ENCODE measurements at regions not wholly inside any gene's neighbourhood (a gene's known extent, or its start where the extent isn't known, plus 50 kb on each side); places are given as distances from the start of the nearest gene placed in this dataset.
"Not testable (repeated sequence)": the region's sequence is repeated elsewhere in the genome, so short reads cannot be mapped to it uniquely, and the experiment has no call there.

DNA sequence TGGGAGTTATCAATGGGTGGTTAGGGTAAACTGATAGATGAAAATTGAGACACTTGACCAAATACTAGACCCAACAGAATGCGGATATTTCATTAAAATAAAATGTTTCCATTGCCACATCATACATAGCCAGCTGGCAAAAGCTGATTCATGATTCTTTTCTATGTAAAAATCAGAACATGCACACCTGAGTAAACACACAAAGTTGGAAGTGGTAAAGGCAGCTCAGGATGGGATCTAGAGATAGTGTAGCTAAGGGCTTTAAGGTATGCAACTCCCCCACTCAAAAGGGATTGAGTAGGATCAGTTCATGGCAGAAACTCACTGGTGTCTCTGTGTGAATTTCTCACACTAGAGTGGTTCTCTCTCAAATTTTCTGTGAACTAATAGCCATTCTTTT, 541.1 kb upstream of the GRAMD2B start:
- DNase-seq (ENCODE audit: low spot score in 2 of 2) (no peak), ATAC-seq (replicated peaks; ENCODE audit: extremely low read depth, poor library complexity, severe bottlenecking) (no peak)
- Mint-ChIP-seq H3K9me3 (peaks cover 33% of the 10 kb centered on the region), H3K27me3 (no peaks in the 10 kb centered on the region), H3K36me3 (ENCODE audit: insufficient read depth) (peaks cover 2% of the 10 kb centered on the region), H3K4me3 (no peak overlapping the region), H3K4me1 (no peaks in the 10 kb centered on the region), H3K27ac (ENCODE audit: low read depth) (no peak overlapping the region)

DNA sequence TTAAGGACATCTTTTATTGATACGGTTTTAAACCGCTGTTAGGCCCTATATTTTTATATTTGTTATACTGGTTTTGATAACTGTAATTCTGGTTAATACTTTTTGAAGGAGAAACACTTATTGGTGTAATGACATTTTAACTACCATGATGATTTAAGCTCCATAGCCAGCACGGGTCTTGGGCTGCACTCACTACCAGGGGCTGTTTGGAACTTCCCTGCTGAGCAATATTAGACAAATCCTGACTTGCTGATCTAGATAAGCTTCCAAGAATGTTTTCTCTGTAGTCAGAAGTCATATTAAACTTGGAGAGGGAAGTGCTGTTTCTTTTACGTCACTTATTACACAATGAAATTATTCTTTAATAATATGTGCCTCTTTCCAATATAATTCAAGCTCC, 540.0 kb upstream of the GRAMD2B start:
- H3K27ac Mint-ChIP-seq (ENCODE audit: low read depth), result no peak overlapping the region
- H3K27me3 Mint-ChIP-seq, result no peaks in the 10 kb centered on the region
- DNase-seq (ENCODE audit: low spot score in 2 of 2), result no peak
- no peak for ATAC-seq (replicated peaks; ENCODE audit: extremely low read depth, poor library complexity, severe bottlenecking)
- H3K9me3 Mint-ChIP-seq, result peaks cover 35% of the 10 kb centered on the region
- no peaks in the 10 kb centered on the region for H3K4me1 Mint-ChIP-seq
- H3K36me3 Mint-ChIP-seq (ENCODE audit: insufficient read depth), result peaks cover 2% of the 10 kb centered on the region
- H3K4me3 Mint-ChIP-seq, result no peak overlapping the region

GRCh38 chr5:125888358-125888757, 534.9 kb upstream of the GRAMD2B start:
- Mint-ChIP-seq H3K9me3 (peaks cover 34% of the 10 kb centered on the region), H3K36me3 (ENCODE audit: insufficient read depth) (no peaks in the 10 kb centered on the region), H3K27ac (ENCODE audit: low read depth) (no peak overlapping the region), H3K4me3 (no peak overlapping the region), H3K27me3 (no peaks in the 10 kb centered on the region), H3K4me1 (no peaks in the 10 kb centered on the region)
- ATAC-seq (replicated peaks; ENCODE audit: extremely low read depth, poor library complexity, severe bottlenecking) (no peak), DNase-seq (ENCODE audit: low spot score in 2 of 2) (no peak)

- Mint-ChIP-seq H3K27me3 (no peaks in the 10 kb centered on the region), H3K36me3 (ENCODE audit: insufficient read depth) (no peaks in the 10 kb centered on the region), H3K27ac (ENCODE audit: low read depth) (no peak overlapping the region), H3K9me3 (peaks cover 32% of the 10 kb centered on the region), H3K4me1 (no peaks in the 10 kb centered on the region), H3K4me3 (no peak overlapping the region)
- ATAC-seq (replicated peaks; ENCODE audit: extremely low read depth, poor library complexity, severe bottlenecking) (no peak), DNase-seq (ENCODE audit: low spot score in 2 of 2) (no peak)
Observed at GRCh38 chr5:125890511-125890931, 532.7 kb upstream of the GRAMD2B start.

- no peaks in the 10 kb centered on the region for H3K36me3 Mint-ChIP-seq (ENCODE audit: insufficient read depth)
- H3K4me3 Mint-ChIP-seq, result no peak overlapping the region
- H3K27me3 Mint-ChIP-seq, result no peaks in the 10 kb centered on the region
- peaks cover 32% of the 10 kb centered on the region for H3K9me3 Mint-ChIP-seq
- DNase-seq (ENCODE audit: low spot score in 2 of 2), result no peak
- no peak overlapping the region for H3K27ac Mint-ChIP-seq (ENCODE audit: low read depth)
- no peaks in the 10 kb centered on the region for H3K4me1 Mint-ChIP-seq
- ATAC-seq (replicated peaks; ENCODE audit: extremely low read depth, poor library complexity, severe bottlenecking), result no peak
Observed at GRCh38 chr5:125891061-125891725, 532.0 kb upstream of the GRAMD2B start.

- DNase-seq (ENCODE audit: low spot score in 2 of 2), result no peak
- no peaks in the 10 kb centered on the region for H3K27me3 Mint-ChIP-seq
- no peak overlapping the region for H3K27ac Mint-ChIP-seq (ENCODE audit: low read depth)
Observed at GRCh38 chr5:125894383-125894782, 528.8 kb upstream of the GRAMD2B start.

GRCh38 chr5:125896368-125896767, 526.8 kb upstream of the GRAMD2B start:
- ATAC-seq (replicated peaks; ENCODE audit: extremely low read depth, poor library complexity, severe bottlenecking), result no peak

More at GRCh38 chr5:125894383-125894782, 528.8 kb upstream of the GRAMD2B start:
- ATAC-seq (replicated peaks; ENCODE audit: extremely low read depth, poor library complexity, severe bottlenecking), result no peak
- H3K4me3 Mint-ChIP-seq, result no peak overlapping the region
- no peaks in the 10 kb centered on the region for H3K4me1 Mint-ChIP-seq
- peaks cover 23% of the 10 kb centered on the region for H3K9me3 Mint-ChIP-seq
- no peaks in the 10 kb centered on the region for H3K36me3 Mint-ChIP-seq (ENCODE audit: insufficient read depth)

GRCh38 chr5:125897089-125897488, 526.1 kb upstream of the GRAMD2B start:
- Mint-ChIP-seq H3K36me3 (ENCODE audit: insufficient read depth) (no peaks in the 10 kb centered on the region), H3K4me3 (no peak overlapping the region), H3K27me3 (no peaks in the 10 kb centered on the region), H3K9me3 (peaks cover 28% of the 10 kb centered on the region), H3K27ac (ENCODE audit: low read depth) (no peak overlapping the region), H3K4me1 (no peaks in the 10 kb centered on the region)
- ATAC-seq (replicated peaks; ENCODE audit: extremely low read depth, poor library complexity, severe bottlenecking), result no peak
- no peak for DNase-seq (ENCODE audit: low spot score in 2 of 2)

More at GRCh38 chr5:125896368-125896767, 526.8 kb upstream of the GRAMD2B start:
- H3K27me3 Mint-ChIP-seq, result no peaks in the 10 kb centered on the region
- H3K4me1 Mint-ChIP-seq, result no peaks in the 10 kb centered on the region
- no peaks in the 10 kb centered on the region for H3K36me3 Mint-ChIP-seq (ENCODE audit: insufficient read depth)
- H3K9me3 Mint-ChIP-seq, result peaks cover 22% of the 10 kb centered on the region
- no peak overlapping the region for H3K4me3 Mint-ChIP-seq
- no peak overlapping the region for H3K27ac Mint-ChIP-seq (ENCODE audit: low read depth)
- DNase-seq (ENCODE audit: low spot score in 2 of 2), result no peak

DNA sequence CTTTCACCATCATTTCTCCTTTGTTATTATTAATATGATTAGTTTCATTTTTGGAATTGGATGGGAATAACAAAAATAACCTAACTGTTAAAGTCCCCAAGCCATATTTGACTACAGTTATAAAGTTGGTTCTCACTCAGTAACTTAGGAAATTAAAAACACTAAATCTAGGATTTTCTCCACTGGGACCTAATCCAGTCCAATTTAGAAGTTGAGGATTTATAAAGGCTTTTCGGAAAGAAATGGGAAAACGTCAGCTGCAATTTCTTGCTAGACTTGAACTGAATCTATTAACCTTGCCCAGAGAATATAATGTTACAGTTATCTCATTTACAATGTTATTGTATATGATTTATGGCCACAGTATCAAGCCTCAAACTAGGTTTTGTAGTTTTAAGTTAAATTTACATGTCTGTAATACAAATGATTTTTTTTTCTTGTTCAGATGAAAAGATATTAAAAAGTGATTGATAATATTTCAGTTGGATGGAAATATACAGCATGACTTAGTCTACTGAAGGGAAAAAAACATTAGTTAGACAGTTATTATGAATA, 524.3 kb upstream of the GRAMD2B start:
- Mint-ChIP-seq H3K9me3 (peaks cover 17% of the 10 kb centered on the region), H3K27ac (ENCODE audit: low read depth) (no peak overlapping the region), H3K36me3 (ENCODE audit: insufficient read depth) (no peaks in the 10 kb centered on the region), H3K4me3 (no peak overlapping the region), H3K4me1 (no peaks in the 10 kb centered on the region), H3K27me3 (no peaks in the 10 kb centered on the region)
- ATAC-seq (replicated peaks; ENCODE audit: extremely low read depth, poor library complexity, severe bottlenecking), result no peak
- no peak for DNase-seq (ENCODE audit: low spot score in 2 of 2)

- Mint-ChIP-seq H3K4me1 (no peaks in the 10 kb centered on the region), H3K27ac (ENCODE audit: low read depth) (no peak overlapping the region), H3K27me3 (no peaks in the 10 kb centered on the region), H3K9me3 (peaks cover 39% of the 10 kb centered on the region), H3K36me3 (ENCODE audit: insufficient read depth) (no peaks in the 10 kb centered on the region), H3K4me3 (no peak overlapping the region)
- no peak for ATAC-seq (replicated peaks; ENCODE audit: extremely low read depth, poor library complexity, severe bottlenecking)
- DNase-seq (ENCODE audit: low spot score in 2 of 2), result no peak
Observed at GRCh38 chr5:125912028-125912427, 511.2 kb upstream of the GRAMD2B start.

- no peaks in the 10 kb centered on the region for H3K36me3 Mint-ChIP-seq (ENCODE audit: insufficient read depth)
- H3K4me1 Mint-ChIP-seq, result no peaks in the 10 kb centered on the region
- no peak overlapping the region for H3K27ac Mint-ChIP-seq (ENCODE audit: low read depth)
- H3K27me3 Mint-ChIP-seq, result no peaks in the 10 kb centered on the region
- no peak for ATAC-seq (replicated peaks; ENCODE audit: extremely low read depth, poor library complexity, severe bottlenecking)
- no peak overlapping the region for H3K4me3 Mint-ChIP-seq
- H3K9me3 Mint-ChIP-seq, result peaks cover 43% of the 10 kb centered on the region
- DNase-seq (ENCODE audit: low spot score in 2 of 2), result no peak
Observed at GRCh38 chr5:125913200-125913599, 510.0 kb upstream of the GRAMD2B start.

- Mint-ChIP-seq H3K27ac (ENCODE audit: low read depth) (no peak overlapping the region), H3K4me1 (no peaks in the 10 kb centered on the region), H3K36me3 (ENCODE audit: insufficient read depth) (no peaks in the 10 kb centered on the region), H3K4me3 (no peak overlapping the region), H3K27me3 (no peaks in the 10 kb centered on the region), H3K9me3 (peaks cover 43% of the 10 kb centered on the region)
- DNase-seq (ENCODE audit: low spot score in 2 of 2), result no peak
- ATAC-seq (replicated peaks; ENCODE audit: extremely low read depth, poor library complexity, severe bottlenecking), result no peak
Observed at GRCh38 chr5:125914471-125914870, 508.7 kb upstream of the GRAMD2B start.

GRCh38 chr5:125923958-125924357, 499.3 kb upstream of the GRAMD2B start:
- H3K27me3 Mint-ChIP-seq; ATAC-seq (replicated peaks; ENCODE audit: extremely low read depth, poor library complexity, severe bottlenecking); H3K36me3 Mint-ChIP-seq (ENCODE audit: insufficient read depth); H3K27ac Mint-ChIP-seq (ENCODE audit: low read depth); H3K9me3 Mint-ChIP-seq; H3K4me1 Mint-ChIP-seq; DNase-seq (ENCODE audit: low spot score in 2 of 2); H3K4me3 Mint-ChIP-seq: not testable (repeated sequence)
